Lung (tissue), 11 donors: ENCODE measurements at regions not wholly inside any gene's neighbourhood (a gene's known extent, or its start where the extent isn't known, plus 50 kb on each side); places are given as distances from the start of the nearest gene placed in this dataset.

Experiments
- ATAC-seq: fragments of 200-7000 bp; cut with Tn5 transposase; one replicate; pipeline ENCODE4 v1.9.1; 2020; ENCODE audit warnings: moderate number of reproducible peaks; ENCODE audit not compliant: insufficient read depth, low FRiP score
- DNase-seq, 3 donors: peaks; one replicate each; pipeline ENCODE4 v3.0.0-alpha.2; 2013 to 2017
- H3K27ac ChIP-seq, 2 donors: one replicate each; pipeline ENCODE4 v1.5.1; 2013; ENCODE audit warnings: mild to moderate bottlenecking in 2 of 2, moderate library complexity in 2 of 2, control low read depth in 1 of 2, inconsistent platforms in 1 of 2, low read depth in 1 of 2, low read length in 1 of 2
- H3K27me3 ChIP-seq, 3 donors: one replicate each; pipeline ENCODE4 v1.5.1; 2013; ENCODE audit warnings: low read length in 2 of 3; ENCODE audit not compliant: control insufficient read depth in 3 of 3, insufficient read depth in 3 of 3
- H3K36me3 ChIP-seq, 4 donors: one replicate each; pipeline ENCODE4 v1.5.1; 2013; ENCODE audit warnings: low read length in 4 of 4, mild to moderate bottlenecking in 1 of 4, moderate library complexity in 1 of 4; ENCODE audit not compliant: control insufficient read depth in 4 of 4, insufficient read depth in 4 of 4
- H3K4me1 ChIP-seq, 5 donors: one replicate each; pipeline ENCODE4 v1.5.1; 2013; ENCODE audit warnings: low read length in 5 of 5, mild to moderate bottlenecking in 2 of 5, moderate library complexity in 1 of 5; ENCODE audit not compliant: control insufficient read depth in 5 of 5, insufficient read depth in 5 of 5
- H3K4me3 ChIP-seq: one replicate; pipeline ENCODE4 v1.5.1; 2013; ENCODE audit warnings: mild to moderate bottlenecking, control low read depth, moderate library complexity
- H3K9ac ChIP-seq, 2 donors: one replicate each; pipeline ENCODE4 v1.5.1; 2013; ENCODE audit warnings: low read length in 2 of 2, control low read depth in 1 of 2; ENCODE audit not compliant: insufficient read depth in 1 of 2
- H3K9me3 ChIP-seq, 4 donors: one replicate each; pipeline ENCODE4 v1.5.1; 2013; ENCODE audit warnings: low read length in 3 of 4, mild to moderate bottlenecking in 1 of 4, moderate library complexity in 1 of 4; ENCODE audit not compliant: control insufficient read depth in 4 of 4, insufficient read depth in 3 of 4
- CTCF ChIP-seq: IDR thresholded peaks from 2 replicates; pipeline ENCODE4 v1.5.1; 2012; ENCODE audit warnings: mild to moderate bottlenecking; ENCODE audit errors: control extremely low read depth, extremely low read depth
- WGBS, 2 donors: extraction: QIAGEN DNeasy Blood & Tissue Kit; methylation state at CpG; one replicate each; pipeline ENCODE4 v1.1.7; 2013; 5-methylcytosine and 5-hydroxymethylcytosine counted together
- donor health status: control.
- donor health status: control.
- donor health status: Bipolar disorder and iron deficiency.
- donor health status: healthy.
- donor health status: DM: yes; HTN: yes; CAD: no.

- no peak for TF ChIP-seq CTCF
- H3K4me1 ChIP-seq, result no peaks in the 10 kb centered on the region
- ATAC-seq (no peak), DNase-seq (no peak)
- H3K9ac ChIP-seq, result no peak overlapping the region
- no peak overlapping the region for H3K27ac ChIP-seq
- H3K9me3 ChIP-seq, result no peaks in the 10 kb centered on the region
- H3K36me3 ChIP-seq, result no peaks in the 10 kb centered on the region
- H3K4me3 ChIP-seq, result no peak overlapping the region
- no peaks in the 10 kb centered on the region for H3K27me3 ChIP-seq
Observed at GRCh38 chr7:69527706-69528105, 70.6 kb upstream of the AUTS2 start.

GRCh38 chr7:69531050-69531449 is 67.2 kb upstream of the AUTS2 start:
- ATAC-seq (no peak), DNase-seq (no peak)
- H3K4me3 ChIP-seq, result no peak overlapping the region
- H3K36me3 ChIP-seq, result no peaks in the 10 kb centered on the region
- 82 to 83% methylated on average over 3 of the region's 3 CpGs for WGBS, 2 donors
- TF ChIP-seq CTCF, result no peak
- H3K9ac ChIP-seq, result no peak overlapping the region
- no peaks in the 10 kb centered on the region for H3K9me3 ChIP-seq
- no peaks in the 10 kb centered on the region for H3K27me3 ChIP-seq
- H3K4me1 ChIP-seq, result no peaks in the 10 kb centered on the region
- no peak overlapping the region for H3K27ac ChIP-seq

- H3K27me3 ChIP-seq, result no peaks in the 10 kb centered on the region
- ATAC-seq, result no peak
- no peak overlapping the region for H3K27ac ChIP-seq
- WGBS, 2 donors, result 78 to 82% methylated on average over 15 of the region's 15 CpGs
- no peaks in the 10 kb centered on the region for H3K9me3 ChIP-seq
- H3K4me1 ChIP-seq, result no peaks in the 10 kb centered on the region
- H3K4me3 ChIP-seq, result no peak overlapping the region
- DNase-seq, result no peak
- H3K9ac ChIP-seq, result no peak overlapping the region
- no peak for TF ChIP-seq CTCF
- H3K36me3 ChIP-seq, result no peaks in the 10 kb centered on the region
Observed at GRCh38 chr7:69534461-69535041, 63.7 kb upstream of the AUTS2 start.

DNA sequence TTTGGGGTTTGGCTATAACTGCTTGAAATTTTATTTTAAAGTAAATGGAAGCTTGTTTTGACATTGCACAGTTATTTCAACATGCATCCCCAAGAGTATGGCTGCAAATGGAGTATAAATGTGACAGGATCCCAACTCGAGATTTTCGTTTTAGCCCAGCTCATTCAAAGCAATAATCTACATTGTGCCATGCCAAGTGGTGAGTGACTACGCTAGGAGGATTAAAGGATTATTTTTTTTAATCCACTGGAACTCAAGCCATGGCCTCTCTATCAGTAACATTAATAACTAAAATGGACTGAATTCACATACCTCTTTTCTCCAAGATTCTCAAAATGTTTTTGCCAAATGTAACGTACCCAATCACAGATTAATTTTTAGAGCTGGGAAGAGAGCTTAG is 60.6 kb upstream of the AUTS2 start:
- no peak overlapping the region for H3K4me3 ChIP-seq
- DNase-seq (no peak), ATAC-seq (no peak)
- no peak overlapping the region for H3K27ac ChIP-seq
- no peaks in the 10 kb centered on the region for H3K27me3 ChIP-seq
- no peak for TF ChIP-seq CTCF
- H3K9me3 ChIP-seq, result peaks cover 0 to 4% (median 0%) of the 10 kb centered on the region in 4 donors
- no peaks in the 10 kb centered on the region for H3K4me1 ChIP-seq
- no peaks in the 10 kb centered on the region for H3K36me3 ChIP-seq
- no peak overlapping the region for H3K9ac ChIP-seq
- WGBS, 2 donors, result 90 to 91% methylated on average over 4 of the region's 4 CpGs
